ENCODE measurements at regions not wholly inside any gene's neighbourhood (a gene's known extent, or its start where the extent isn't known, plus 50 kb on each side); places are given as distances from the start of the nearest gene placed in this dataset.

DNA sequence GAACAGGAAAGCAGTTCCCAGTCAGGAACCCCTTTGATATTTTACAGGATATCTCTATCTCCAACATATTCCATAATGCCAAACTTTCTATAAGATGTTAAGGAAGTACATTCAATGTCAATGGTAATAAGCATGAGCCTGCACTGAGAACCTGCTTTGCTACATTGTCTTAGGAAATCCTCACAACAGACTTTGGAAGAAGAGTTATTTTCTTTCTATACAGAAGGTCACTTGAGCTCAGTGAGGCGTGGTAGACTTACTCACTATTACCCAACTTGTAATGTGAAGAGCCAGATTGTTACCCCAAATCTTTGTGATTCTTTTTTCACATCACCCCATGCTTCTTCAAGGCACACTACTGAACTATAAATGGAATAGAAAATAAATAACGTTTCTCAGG, 435.9 kb downstream of the DNAH5 start:
- H3K4me3 ChIP-seq (ENCODE audit: low read depth, low read length): no peak overlapping the region
- DNase-seq (ENCODE audit: low read depth): no peak
- TF ChIP-seq, protein P1, sequence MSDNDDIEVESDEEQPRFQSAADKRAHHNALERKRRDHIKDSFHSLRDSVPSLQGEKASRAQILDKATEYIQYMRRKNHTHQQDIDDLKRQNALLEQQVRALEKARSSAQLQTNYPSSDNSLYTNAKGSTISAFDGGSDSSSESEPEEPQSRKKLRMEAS (IDR thresholded peaks at IDR 0.05; ENCODE audit: low read depth, low read length): no peak
- TF ChIP-seq POLR2A (IDR thresholded peaks at IDR 0.05; ENCODE audit: extremely low read depth, insufficient read length): no peak
- TF ChIP-seq, protein P2, sequence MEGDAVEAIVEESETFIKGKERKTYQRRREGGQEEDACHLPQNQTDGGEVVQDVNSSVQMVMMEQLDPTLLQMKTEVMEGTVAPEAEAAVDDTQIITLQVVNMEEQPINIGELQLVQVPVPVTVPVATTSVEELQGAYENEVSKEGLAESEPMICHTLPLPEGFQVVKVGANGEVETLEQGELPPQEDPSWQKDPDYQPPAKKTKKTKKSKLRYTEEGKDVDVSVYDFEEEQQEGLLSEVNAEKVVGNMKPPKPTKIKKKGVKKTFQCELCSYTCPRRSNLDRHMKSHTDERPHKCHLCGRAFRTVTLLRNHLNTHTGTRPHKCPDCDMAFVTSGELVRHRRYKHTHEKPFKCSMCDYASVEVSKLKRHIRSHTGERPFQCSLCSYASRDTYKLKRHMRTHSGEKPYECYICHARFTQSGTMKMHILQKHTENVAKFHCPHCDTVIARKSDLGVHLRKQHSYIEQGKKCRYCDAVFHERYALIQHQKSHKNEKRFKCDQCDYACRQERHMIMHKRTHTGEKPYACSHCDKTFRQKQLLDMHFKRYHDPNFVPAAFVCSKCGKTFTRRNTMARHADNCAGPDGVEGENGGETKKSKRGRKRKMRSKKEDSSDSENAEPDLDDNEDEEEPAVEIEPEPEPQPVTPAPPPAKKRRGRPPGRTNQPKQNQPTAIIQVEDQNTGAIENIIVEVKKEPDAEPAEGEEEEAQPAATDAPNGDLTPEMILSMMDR (IDR thresholded peaks at IDR 0.05; ENCODE audit: low read depth, low read length): no peak
- TF ChIP-seq MYC (IDR thresholded peaks at IDR 0.05; ENCODE audit: low read depth, low read length): no peak

DNA sequence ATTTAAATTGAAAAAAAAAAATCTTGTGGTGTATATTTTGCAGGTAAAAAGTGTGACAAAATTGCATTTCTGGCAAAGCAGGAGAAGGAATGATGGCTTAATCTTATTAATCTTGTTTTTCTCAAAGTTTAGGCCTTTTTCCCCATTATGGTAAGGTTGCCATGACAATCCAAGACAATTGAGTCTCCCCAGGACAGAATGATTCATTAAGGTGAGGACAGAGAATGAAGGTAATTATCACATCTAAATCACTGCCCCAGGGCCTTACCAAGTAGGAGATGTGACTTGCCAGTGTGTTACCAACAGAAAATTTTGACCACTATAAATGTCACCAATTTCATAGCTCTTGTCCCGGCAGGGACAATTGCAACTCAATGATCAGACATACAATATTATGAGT, 439.2 kb downstream of the DNAH5 start:
- H3K4me3 ChIP-seq (ENCODE audit: low read depth, low read length): no peak overlapping the region
- no peak for DNase-seq (ENCODE audit: low read depth)
- TF ChIP-seq, protein P1 (IDR thresholded peaks at IDR 0.05; ENCODE audit: low read depth, low read length): no peak
- TF ChIP-seq, protein P2 (IDR thresholded peaks at IDR 0.05; ENCODE audit: low read depth, low read length): no peak
- TF ChIP-seq POLR2A (IDR thresholded peaks at IDR 0.05; ENCODE audit: extremely low read depth, insufficient read length): no peak
- no peak for TF ChIP-seq MYC (IDR thresholded peaks at IDR 0.05; ENCODE audit: low read depth, low read length)

DNA sequence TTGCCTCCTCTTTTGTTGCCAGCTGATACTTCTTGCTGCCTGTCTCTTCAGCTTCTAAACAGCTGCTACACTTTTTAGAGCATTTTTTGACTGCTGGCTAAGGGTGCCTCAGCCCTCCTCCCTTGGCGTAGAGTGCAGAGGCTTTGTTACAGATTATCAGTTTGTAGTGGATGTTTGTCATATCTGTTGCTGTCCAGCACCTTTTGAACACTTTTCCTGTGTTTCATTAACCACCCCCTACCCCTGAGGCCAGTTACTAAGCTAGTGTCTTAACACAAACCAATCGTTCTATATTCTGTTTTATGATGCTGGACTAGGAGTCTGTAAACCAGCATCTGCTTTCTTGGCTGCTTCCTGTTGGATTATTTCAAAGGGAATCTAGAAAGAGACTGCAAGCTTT, 441.5 kb downstream of the DNAH5 start:
- no peak for DNase-seq (ENCODE audit: low read depth)
- no peak overlapping the region for H3K4me3 ChIP-seq (ENCODE audit: low read depth, low read length)
- TF ChIP-seq POLR2A (IDR thresholded peaks at IDR 0.05; ENCODE audit: extremely low read depth, insufficient read length): no peak
- TF ChIP-seq MYC (IDR thresholded peaks at IDR 0.05; ENCODE audit: low read depth, low read length): no peak
- TF ChIP-seq, protein P1 (IDR thresholded peaks at IDR 0.05; ENCODE audit: low read depth, low read length): no peak
- TF ChIP-seq, protein P2 (IDR thresholded peaks at IDR 0.05; ENCODE audit: low read depth, low read length): no peak

DNA sequence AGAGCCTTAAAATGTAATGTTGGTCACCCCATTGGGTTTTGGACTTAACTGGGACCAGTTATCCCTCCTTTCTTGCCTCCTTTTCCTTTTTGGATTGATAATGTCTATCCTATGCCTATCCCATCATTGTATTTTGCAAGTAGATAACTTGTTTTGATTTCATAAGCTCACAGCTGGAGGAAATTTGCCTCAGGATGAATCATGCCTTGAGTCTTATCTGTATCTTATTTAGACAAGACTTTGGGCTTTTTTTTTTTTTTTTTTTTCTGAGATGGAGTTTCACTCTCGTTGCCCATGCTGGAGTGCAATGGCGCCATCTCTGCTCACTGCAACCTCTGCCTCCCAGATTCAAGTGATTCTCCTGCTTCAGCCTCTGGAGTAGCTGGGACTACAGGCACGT, 443.3 kb downstream of the DNAH5 start:
- TF ChIP-seq, protein P1 (IDR thresholded peaks at IDR 0.05; ENCODE audit: low read depth, low read length): no peak
- TF ChIP-seq MYC (IDR thresholded peaks at IDR 0.05; ENCODE audit: low read depth, low read length) (no peak), POLR2A (IDR thresholded peaks at IDR 0.05; ENCODE audit: extremely low read depth, insufficient read length) (no peak)
- TF ChIP-seq, protein P2 (IDR thresholded peaks at IDR 0.05; ENCODE audit: low read depth, low read length): no peak
- no peak overlapping the region for H3K4me3 ChIP-seq (ENCODE audit: low read depth, low read length)
- DNase-seq (ENCODE audit: low read depth): no peak

DNA sequence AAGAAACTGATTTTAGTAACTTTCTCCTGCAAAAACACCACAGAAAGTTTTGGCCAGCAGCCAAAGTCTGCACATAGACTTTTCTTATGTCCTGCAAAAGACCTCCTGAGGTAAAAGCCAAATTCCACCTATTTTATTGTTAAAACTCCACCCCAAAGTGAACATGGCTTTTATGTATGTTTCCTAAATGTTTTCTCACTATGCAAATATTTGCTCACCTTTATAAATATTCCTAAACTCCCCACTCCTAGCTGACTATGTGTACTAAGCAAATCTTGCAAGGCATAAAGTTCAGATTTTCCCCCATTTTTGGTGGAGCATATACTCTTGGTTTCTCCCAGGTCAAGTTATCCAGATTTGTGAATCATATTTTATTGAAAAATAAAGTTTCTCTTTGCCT, 446.2 kb downstream of the DNAH5 start:
- no peak for DNase-seq (ENCODE audit: low read depth)
- H3K4me3 ChIP-seq (ENCODE audit: low read depth, low read length): no peak overlapping the region
- TF ChIP-seq, protein P2 (IDR thresholded peaks at IDR 0.05; ENCODE audit: low read depth, low read length): no peak
- no peak for TF ChIP-seq MYC (IDR thresholded peaks at IDR 0.05; ENCODE audit: low read depth, low read length)
- TF ChIP-seq, protein P1 (IDR thresholded peaks at IDR 0.05; ENCODE audit: low read depth, low read length): no peak
